ENCODE measurements at regions not wholly inside any gene's neighbourhood (a gene's known extent, or its start where the extent isn't known, plus 50 kb on each side); places are given as distances from the start of the nearest gene placed in this dataset.

- DNase-seq: no peak
- Histone ChIP-seq H3K9me3 (peaks cover 0 to 23% (median 12%) of the 10 kb centered on the region in 3 donors), H3K36me3 (no peaks in the 10 kb centered on the region), H3K27ac (no peak overlapping the region), H3K27me3 (no peaks in the 10 kb centered on the region), H3K4me3 (no peak overlapping the region), H3K4me1 (no peaks in the 10 kb centered on the region)
- intact Hi-C loops (cut with DNase I): no loop called here
- TF ChIP-seq POLR2A (IDR thresholded peaks at IDR 0.05): no peak
- TF ChIP-seq, protein P1, sequence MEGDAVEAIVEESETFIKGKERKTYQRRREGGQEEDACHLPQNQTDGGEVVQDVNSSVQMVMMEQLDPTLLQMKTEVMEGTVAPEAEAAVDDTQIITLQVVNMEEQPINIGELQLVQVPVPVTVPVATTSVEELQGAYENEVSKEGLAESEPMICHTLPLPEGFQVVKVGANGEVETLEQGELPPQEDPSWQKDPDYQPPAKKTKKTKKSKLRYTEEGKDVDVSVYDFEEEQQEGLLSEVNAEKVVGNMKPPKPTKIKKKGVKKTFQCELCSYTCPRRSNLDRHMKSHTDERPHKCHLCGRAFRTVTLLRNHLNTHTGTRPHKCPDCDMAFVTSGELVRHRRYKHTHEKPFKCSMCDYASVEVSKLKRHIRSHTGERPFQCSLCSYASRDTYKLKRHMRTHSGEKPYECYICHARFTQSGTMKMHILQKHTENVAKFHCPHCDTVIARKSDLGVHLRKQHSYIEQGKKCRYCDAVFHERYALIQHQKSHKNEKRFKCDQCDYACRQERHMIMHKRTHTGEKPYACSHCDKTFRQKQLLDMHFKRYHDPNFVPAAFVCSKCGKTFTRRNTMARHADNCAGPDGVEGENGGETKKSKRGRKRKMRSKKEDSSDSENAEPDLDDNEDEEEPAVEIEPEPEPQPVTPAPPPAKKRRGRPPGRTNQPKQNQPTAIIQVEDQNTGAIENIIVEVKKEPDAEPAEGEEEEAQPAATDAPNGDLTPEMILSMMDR (IDR thresholded peaks at IDR 0.05): no peak
- 80 to 82% methylated on average over 7 of the region's 7 CpGs for WGBS, 2 donors
Observed at GRCh38 chr2:204415406-204416181, 129.7 kb upstream of the PARD3B start.

DNA sequence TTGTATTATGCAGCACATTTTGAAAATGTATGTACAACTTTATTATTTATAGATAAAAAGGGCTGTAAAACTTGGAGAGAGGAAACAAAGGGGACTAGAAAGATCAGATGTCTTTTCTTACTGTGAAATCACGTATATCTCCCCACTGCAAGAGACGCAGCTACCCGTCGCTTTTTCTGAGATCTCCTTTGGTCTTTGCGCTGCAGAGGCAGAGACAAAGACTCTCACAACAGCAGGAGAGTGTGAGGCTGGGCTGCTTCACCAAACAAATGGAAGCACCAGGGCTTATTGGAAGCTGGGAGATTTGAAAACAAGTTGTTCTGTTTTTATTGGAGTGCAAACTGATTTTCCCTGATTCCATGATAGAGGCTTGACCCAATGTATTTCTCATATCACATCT lies 129.0 kb upstream of the PARD3B start:
- Histone ChIP-seq H3K9me3 (peaks cover 0 to 23% (median 12%) of the 10 kb centered on the region in 3 donors), H3K27me3 (no peaks in the 10 kb centered on the region), H3K4me1 (no peaks in the 10 kb centered on the region), H3K36me3 (no peaks in the 10 kb centered on the region), H3K27ac (no peak overlapping the region), H3K4me3 (no peak overlapping the region)
- no peak for TF ChIP-seq POLR2A (IDR thresholded peaks at IDR 0.05)
- TF ChIP-seq, protein P1 (IDR thresholded peaks at IDR 0.05): no peak
- intact Hi-C loops (cut with DNase I): no loop called here
- 79 to 80% methylated on average over 5 of the region's 5 CpGs for WGBS, 2 donors
- DNase-seq: no peak

GRCh38 chr2:204425821-204426220 lies 119.5 kb upstream of the PARD3B start:
- no peaks in the 10 kb centered on the region for H3K27me3 ChIP-seq
- no peaks in the 10 kb centered on the region for H3K9me3 ChIP-seq
- H3K36me3 ChIP-seq: no peaks in the 10 kb centered on the region
- H3K4me1 ChIP-seq: no peaks in the 10 kb centered on the region
- WGBS, 2 donors: 78 to 89% methylated on average over 1 of the region's 1 CpG
- H3K4me3 ChIP-seq: no peak overlapping the region
- DNase-seq: no peak
- TF ChIP-seq, protein P1 (IDR thresholded peaks at IDR 0.05): no peak
- no peak for TF ChIP-seq POLR2A (IDR thresholded peaks at IDR 0.05)
- no peak overlapping the region for H3K27ac ChIP-seq
- intact Hi-C loops (cut with DNase I): no loop called here

- H3K27me3 ChIP-seq: no peaks in the 10 kb centered on the region
- TF ChIP-seq, protein P1 (IDR thresholded peaks at IDR 0.05): no peak
- TF ChIP-seq POLR2A (IDR thresholded peaks at IDR 0.05): no peak
- intact Hi-C loops (cut with DNase I): no loop called here
- H3K9me3 ChIP-seq: peaks cover 0 to 15% (median 10%) of the 10 kb centered on the region in 3 donors
- H3K4me1 ChIP-seq: no peaks in the 10 kb centered on the region
- no peaks in the 10 kb centered on the region for H3K36me3 ChIP-seq
- H3K27ac ChIP-seq: no peak overlapping the region
- no peak overlapping the region for H3K4me3 ChIP-seq
- no peak for DNase-seq
Observed at GRCh38 chr2:204428675-204429074, 116.6 kb upstream of the PARD3B start.

DNA sequence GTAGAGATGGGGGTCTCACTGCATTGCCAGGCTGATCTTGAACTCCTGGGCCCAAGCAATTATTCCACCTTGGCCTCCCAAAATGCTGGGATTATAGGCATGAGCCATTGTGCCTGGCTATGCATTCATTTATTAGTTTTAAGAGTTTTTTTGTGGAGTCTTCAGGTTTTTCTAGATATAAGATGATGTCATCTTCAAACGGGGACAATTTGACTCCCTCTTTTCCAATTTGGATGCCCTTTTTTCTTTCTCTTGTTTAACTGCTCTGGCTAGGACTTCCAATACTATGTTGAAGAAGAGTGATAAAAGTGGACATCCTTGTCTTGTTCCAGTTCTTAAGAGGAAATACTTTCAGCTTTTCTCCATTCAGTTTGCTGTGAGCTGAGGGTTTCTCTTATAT lies 113.7 kb upstream of the PARD3B start:
- Histone ChIP-seq H3K36me3 (no peaks in the 10 kb centered on the region), H3K9me3 (peaks cover 0 to 15% (median 10%) of the 10 kb centered on the region in 3 donors), H3K27ac (no peak overlapping the region), H3K27me3 (no peaks in the 10 kb centered on the region), H3K4me3 (no peak overlapping the region), H3K4me1 (no peaks in the 10 kb centered on the region)
- intact Hi-C loops (cut with DNase I): no loop called here
- DNase-seq: no peak
- whole genome bisulfite sequencing, 2 donors: 78 to 86% methylated on average over 1 of the region's 1 CpG
- no peak for TF ChIP-seq POLR2A (IDR thresholded peaks at IDR 0.05)
- TF ChIP-seq, protein P1 (IDR thresholded peaks at IDR 0.05): no peak
